GM10266 (cell line): ENCODE measurements at regions not wholly inside any gene's neighbourhood (a gene's known extent, or its start where the extent isn't known, plus 50 kb on each side); places are given as distances from the start of the nearest gene placed in this dataset.

Source experiments
- DNase-seq: peaks from one replicate; pipeline ENCODE4 v3.0.0; 2012; ENCODE audit errors: extremely low spot score
- TF ChIP-seq, protein P1 (sequence below): IDR thresholded peaks from 2 replicates; pipeline ENCODE4 v1.5.1; 2012; ENCODE audit warnings: mild to moderate bottlenecking, low read depth; ENCODE audit not compliant: control insufficient read depth, insufficient read depth; ENCODE audit errors: missing control alignments

DNA sequence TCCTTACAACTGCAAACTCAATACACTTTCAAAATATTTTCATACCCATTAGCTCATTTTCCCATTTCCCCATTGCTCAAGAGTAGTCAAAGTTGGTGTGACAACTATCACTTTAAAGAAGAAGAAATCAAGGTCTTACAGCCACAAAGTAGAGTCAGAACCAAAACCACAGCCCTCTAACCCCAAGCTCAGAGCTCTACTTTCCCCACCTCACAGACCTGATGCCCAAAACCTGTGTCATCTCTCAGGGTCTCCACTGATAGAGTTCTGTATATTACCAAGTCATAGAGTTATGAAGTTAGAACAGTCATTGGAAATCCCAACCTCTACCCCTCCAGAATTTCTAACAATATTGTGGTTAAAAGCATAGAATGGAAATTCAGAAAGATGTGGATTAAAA, 505.8 kb downstream of the RAB28 start:
- no peak for DNase-seq
- TF ChIP-seq, protein P1, sequence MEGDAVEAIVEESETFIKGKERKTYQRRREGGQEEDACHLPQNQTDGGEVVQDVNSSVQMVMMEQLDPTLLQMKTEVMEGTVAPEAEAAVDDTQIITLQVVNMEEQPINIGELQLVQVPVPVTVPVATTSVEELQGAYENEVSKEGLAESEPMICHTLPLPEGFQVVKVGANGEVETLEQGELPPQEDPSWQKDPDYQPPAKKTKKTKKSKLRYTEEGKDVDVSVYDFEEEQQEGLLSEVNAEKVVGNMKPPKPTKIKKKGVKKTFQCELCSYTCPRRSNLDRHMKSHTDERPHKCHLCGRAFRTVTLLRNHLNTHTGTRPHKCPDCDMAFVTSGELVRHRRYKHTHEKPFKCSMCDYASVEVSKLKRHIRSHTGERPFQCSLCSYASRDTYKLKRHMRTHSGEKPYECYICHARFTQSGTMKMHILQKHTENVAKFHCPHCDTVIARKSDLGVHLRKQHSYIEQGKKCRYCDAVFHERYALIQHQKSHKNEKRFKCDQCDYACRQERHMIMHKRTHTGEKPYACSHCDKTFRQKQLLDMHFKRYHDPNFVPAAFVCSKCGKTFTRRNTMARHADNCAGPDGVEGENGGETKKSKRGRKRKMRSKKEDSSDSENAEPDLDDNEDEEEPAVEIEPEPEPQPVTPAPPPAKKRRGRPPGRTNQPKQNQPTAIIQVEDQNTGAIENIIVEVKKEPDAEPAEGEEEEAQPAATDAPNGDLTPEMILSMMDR, result no peak

DNA sequence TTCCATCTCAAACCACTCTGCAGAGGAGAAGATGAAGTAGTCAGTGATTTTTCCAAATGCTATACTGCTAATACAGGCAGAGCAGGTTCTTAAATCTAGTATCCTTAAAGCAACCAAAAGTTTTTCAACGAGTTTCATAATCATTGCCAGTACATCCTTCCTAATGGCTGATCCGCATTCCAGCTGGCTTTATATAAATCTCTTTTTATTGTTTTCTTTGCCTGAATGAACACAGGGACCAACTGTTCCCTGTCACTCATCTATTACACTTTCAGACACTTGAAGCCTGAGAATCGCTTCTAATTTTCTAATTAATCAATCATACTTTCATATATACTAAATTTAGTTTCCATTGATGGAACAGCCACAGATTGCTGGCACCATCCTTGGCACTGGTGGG, 508.6 kb downstream of the RAB28 start:
- TF ChIP-seq, protein P1, result no peak
- no peak for DNase-seq

DNA sequence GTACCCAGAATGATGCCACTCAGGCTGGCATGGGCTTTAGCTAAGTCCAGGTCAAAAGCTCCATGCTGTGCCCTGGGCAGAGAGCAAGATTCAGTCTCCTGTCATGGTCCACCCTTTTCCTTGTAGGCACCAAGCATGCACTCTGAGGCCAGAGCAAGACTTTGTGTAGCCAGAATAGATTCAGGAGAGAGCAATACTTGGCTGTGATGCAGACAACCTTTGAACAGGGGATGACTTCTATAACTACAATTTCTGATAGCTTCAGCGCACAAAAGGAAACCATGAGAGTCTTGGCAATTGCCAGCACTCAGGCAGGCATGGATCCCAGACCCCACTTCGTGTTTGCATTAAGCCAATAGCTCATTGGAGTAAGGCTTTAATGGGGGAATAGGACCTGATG, 510.6 kb downstream of the RAB28 start:
- DNase-seq, result no peak
- TF ChIP-seq, protein P1, result no peak

DNA sequence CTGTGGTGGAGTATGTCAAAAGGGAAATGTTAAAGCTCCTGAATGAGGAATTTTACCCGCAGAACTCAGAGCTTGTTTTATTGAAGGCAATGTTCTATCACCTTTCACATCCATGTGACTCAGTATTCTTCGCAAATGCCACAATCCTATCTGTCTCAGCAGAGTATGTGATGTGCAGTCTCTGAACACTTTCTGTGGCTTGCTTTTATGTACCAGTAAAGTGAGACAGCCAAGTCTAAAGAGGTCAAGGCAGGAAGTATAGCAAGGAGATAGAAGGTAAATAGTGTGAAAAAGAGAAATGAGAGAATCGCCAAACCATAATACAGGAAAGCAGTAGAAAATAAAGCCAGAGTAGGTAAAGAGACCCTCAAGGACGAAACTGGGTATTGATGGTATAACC, 515.8 kb downstream of the RAB28 start:
- TF ChIP-seq, protein P1, result no peak
- DNase-seq, result no peak

DNA sequence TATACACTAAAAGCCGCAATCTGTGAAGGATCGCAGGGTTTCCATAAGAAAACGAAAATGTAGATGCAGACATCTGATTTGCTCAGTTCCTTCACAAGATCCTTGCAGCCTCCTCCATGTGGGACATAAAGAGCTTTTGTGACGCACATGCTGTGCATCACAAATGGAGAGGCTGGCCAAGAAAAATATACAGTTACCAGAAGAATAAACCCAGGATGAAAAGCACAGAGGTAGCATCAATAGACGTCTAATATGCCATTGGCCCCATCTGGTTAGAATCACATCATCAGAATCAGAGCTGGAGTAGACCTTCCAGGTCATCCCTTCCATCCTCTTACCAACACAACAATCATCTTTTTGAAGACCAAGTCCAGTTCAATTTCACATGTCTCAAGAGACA, 517.4 kb downstream of the RAB28 start:
- no peak for DNase-seq
- TF ChIP-seq, protein P1, result no peak

DNA sequence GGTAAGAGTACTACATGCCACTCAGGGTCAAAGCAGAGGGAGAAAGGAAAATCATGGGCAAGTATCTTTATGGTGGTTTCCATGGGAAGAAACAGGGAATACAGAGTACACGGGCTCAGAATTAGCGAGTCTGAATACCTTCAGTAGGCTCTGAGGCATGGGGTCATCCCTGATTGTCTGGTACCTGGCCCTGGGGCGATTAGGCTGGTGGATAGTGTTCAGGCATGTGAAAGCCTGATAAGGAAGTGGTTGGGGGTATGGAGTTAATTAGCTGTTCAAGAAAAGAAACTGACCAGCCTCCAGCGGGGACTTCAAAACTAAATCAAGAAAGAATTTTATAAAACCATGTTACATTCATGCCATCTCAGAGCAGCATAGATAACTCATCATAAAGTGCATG, 518.8 kb downstream of the RAB28 start:
- DNase-seq, result no peak
- TF ChIP-seq, protein P1, result no peak

DNA sequence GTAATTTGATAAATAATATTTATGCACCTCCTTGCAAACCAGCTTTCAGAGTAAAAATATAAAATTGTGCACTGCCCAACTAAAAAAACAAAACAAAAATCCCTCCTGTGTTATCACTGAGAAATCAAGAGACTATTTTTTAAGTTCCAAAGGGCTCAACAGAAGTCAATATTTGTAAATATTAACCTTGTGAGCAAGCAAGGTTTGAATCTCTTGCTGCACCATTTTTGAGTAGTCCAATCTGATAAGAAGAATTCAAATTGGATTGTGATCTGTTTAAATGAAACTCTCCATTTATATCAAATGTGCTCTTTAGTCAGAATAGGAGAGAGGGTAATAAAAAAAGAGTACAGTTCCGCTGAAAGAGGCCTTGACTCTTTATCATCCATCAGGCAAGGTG, 520.2 kb downstream of the RAB28 start:
- TF ChIP-seq, protein P1, result no peak
- DNase-seq, result no peak
